M059J (cell line): ENCODE measurements at regions not wholly inside any gene's neighbourhood (a gene's known extent, or its start where the extent isn't known, plus 50 kb on each side); places are given as distances from the start of the nearest gene placed in this dataset.
"Not testable (repeated sequence)": the region's sequence is repeated elsewhere in the genome, so short reads cannot be mapped to it uniquely, and the experiment has no call there.

Experiments
- DNase-seq: peaks from one replicate; pipeline ENCODE4 v3.0.0-alpha.2; 2012; ENCODE audit warnings: low read depth

GRCh38 chr5:53268241-53268640, 158.7 kb upstream of the MOCS2 start:
- not testable (repeated sequence) for DNase-seq

GRCh38 chr5:53275666-53276065, 166.1 kb upstream of the MOCS2 start:
- no peak for DNase-seq

- DNase-seq = no peak
Measured at GRCh38 chr5:53276825-53277224, 167.3 kb upstream of the MOCS2 start.

GRCh38 chr5:53277491-53277890, 167.9 kb upstream of the MOCS2 start:
- DNase-seq = no peak

GRCh38 chr5:53287573-53287972, 178.0 kb upstream of the MOCS2 start:
- DNase-seq = no peak

- DNase-seq = no peak
Measured at GRCh38 chr5:53288511-53288910, 179.0 kb upstream of the MOCS2 start.

GRCh38 chr5:53291047-53291446, 181.5 kb upstream of the MOCS2 start:
- DNase-seq = no peak

- no peak for DNase-seq
Measured at GRCh38 chr5:53291528-53291927, 182.0 kb upstream of the MOCS2 start.

GRCh38 chr5:53298841-53299240, 181.6 kb upstream of the FST start:
- DNase-seq = peak; percentile 26

- DNase-seq = peak; percentile 77
Measured at GRCh38 chr5:53302529-53302928, 177.9 kb upstream of the FST start.

GRCh38 chr5:53303105-53303504, 177.3 kb upstream of the FST start:
- DNase-seq = peak; percentile 85

GRCh38 chr5:53305316-53305715, 175.1 kb upstream of the FST start:
- not testable (repeated sequence) for DNase-seq

GRCh38 chr5:53309653-53310052, 170.8 kb upstream of the FST start:
- no peak for DNase-seq

- DNase-seq = no peak
Measured at GRCh38 chr5:53311681-53312080, 168.7 kb upstream of the FST start.

- DNase-seq = no peak
Measured at GRCh38 chr5:53313145-53313544, 167.3 kb upstream of the FST start.

GRCh38 chr5:53318303-53318702, 162.1 kb upstream of the FST start:
- no peak for DNase-seq

- DNase-seq = no peak
Measured at GRCh38 chr5:53319315-53319714, 161.1 kb upstream of the FST start.

- no peak for DNase-seq
Measured at GRCh38 chr5:53321073-53321472, 159.4 kb upstream of the FST start.

- no peak for DNase-seq
Measured at GRCh38 chr5:53321721-53322120, 158.7 kb upstream of the FST start.

GRCh38 chr5:53322257-53322656, 158.2 kb upstream of the FST start:
- no peak for DNase-seq

GRCh38 chr5:53323511-53323910, 156.9 kb upstream of the FST start:
- DNase-seq = peak; percentile 31

- peak; percentile 67 for DNase-seq
Measured at GRCh38 chr5:53323943-53324642, 156.3 kb upstream of the FST start.

- no peak for DNase-seq
Measured at GRCh38 chr5:53326424-53327153, 153.8 kb upstream of the FST start.
